ENCODE measurements at regions not wholly inside any gene's neighbourhood (a gene's known extent, or its start where the extent isn't known, plus 50 kb on each side); places are given as distances from the start of the nearest gene placed in this dataset.

DNA sequence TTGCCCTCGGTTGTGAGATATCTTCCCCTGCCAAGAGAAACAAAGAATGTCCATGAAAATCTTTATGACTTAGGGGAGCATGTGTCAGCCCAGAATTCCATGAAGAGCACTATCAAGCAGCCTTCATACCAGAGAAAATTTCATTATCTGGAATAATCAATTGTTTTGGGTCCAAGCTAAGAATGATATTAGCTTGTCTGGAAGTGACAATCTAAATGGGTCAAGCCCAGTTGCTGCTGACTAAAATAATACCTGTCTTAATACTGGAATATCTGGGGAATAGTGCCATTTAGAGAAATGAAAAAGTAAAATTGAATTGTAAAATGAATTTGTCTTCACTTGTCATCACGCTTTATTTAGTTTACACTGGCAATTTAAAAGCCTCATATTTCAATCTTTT, 407.4 kb downstream of the PLA2G4A start:
- TF ChIP-seq, protein P1, sequence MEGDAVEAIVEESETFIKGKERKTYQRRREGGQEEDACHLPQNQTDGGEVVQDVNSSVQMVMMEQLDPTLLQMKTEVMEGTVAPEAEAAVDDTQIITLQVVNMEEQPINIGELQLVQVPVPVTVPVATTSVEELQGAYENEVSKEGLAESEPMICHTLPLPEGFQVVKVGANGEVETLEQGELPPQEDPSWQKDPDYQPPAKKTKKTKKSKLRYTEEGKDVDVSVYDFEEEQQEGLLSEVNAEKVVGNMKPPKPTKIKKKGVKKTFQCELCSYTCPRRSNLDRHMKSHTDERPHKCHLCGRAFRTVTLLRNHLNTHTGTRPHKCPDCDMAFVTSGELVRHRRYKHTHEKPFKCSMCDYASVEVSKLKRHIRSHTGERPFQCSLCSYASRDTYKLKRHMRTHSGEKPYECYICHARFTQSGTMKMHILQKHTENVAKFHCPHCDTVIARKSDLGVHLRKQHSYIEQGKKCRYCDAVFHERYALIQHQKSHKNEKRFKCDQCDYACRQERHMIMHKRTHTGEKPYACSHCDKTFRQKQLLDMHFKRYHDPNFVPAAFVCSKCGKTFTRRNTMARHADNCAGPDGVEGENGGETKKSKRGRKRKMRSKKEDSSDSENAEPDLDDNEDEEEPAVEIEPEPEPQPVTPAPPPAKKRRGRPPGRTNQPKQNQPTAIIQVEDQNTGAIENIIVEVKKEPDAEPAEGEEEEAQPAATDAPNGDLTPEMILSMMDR (IDR thresholded peaks at IDR 0.05), result no peak
- TF ChIP-seq POLR2A (IDR thresholded peaks at IDR 0.05), result no peak

All from body of pancreas (tissue), 4 donors.